Frontal cortex (tissue), 3 donors: ENCODE measurements at regions not wholly inside any gene's neighbourhood (a gene's known extent, or its start where the extent isn't known, plus 50 kb on each side); places are given as distances from the start of the nearest gene placed in this dataset.

Experiments used
- DNase-seq, 2 donors: peaks; one replicate each; pipeline ENCODE4 v3.0.0; 2012; ENCODE audit warnings: low spot score in 2 of 2
- FAIRE-seq: peaks from 2 replicates; lab custom pipeline; 2012; peaks lifted over from hg19 to GRCh38; lab: Jason Lieb, UNC
- donor health status: control.
- donor health status: control.
- donor health status: control.

DNA sequence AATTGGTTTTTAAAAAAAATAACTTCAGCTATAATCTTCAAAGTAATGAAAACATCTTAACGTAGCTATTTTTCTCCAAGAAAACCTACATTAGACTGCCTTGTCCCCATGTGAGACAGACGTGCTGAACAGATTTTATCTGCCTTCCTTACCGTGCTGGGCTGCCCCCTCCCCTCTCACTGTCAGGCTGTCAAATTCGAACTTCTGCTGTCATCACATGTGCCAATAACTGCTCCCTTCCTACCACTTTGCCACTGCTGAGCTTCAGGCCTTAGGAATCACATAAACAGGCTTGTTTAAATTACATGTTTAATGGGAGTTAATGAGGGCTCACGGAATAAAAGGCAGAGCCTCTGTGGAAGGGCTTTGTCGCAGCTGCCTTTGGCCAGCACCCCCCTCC is 77.0 kb upstream of the NHSL1 start:
- FAIRE-seq (no peak), DNase-seq (no peak)

DNA sequence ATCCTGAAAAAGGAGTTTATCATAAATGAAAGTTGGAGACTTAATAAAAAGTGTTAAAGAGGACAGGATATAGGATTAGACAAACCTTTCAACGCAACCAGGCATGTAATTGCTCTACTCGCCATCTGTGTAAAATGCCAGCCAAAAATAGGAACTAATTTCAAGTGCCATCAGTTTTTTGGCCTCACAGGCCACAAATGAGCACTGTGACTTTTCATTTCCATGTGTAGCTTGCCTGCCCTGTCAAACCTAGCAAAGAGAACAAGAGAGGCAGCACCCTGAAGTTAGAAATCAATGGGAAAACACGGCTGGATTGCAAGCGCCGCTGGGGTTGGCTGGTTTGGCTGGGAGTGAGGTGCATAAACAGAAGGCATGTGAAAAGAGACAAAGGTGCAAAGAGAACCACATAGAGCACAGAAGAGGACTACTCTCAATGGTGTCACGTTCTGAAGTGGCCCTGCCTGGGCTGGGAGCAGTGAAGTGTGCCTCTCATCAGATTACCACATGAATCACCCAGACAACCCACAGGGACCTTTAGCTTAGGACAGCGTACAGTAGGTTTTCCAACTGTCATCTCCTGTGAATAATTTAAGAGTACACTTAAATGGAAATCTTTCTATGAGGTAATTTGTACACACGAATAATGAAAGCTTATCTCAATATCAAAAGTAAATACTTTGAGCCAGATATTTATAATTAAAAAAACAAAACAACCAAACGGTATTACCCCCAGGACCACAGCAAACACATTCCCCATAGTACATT is 78.0 kb upstream of the NHSL1 start:
- DNase-seq (no peak), FAIRE-seq (no peak)

DNA sequence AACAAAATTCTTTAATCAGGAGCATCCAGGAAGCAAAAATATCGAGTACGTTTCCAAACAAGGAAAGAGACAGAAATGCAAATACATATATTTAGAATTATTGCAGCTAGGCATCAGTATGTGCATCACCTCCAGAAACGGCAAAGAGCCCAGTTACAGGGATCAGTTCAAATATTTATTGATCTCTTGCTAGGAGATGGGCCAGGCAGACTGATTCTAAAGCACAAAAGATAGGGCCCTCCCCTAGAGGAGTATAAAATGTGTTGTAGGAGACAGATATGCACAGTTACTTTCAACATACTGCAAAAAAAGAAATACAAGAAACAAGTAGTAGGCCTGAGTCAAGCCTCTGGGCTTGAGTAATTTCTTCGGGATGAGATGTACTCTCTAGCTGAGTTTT is 80.7 kb upstream of the NHSL1 start:
- no peak for FAIRE-seq

DNA sequence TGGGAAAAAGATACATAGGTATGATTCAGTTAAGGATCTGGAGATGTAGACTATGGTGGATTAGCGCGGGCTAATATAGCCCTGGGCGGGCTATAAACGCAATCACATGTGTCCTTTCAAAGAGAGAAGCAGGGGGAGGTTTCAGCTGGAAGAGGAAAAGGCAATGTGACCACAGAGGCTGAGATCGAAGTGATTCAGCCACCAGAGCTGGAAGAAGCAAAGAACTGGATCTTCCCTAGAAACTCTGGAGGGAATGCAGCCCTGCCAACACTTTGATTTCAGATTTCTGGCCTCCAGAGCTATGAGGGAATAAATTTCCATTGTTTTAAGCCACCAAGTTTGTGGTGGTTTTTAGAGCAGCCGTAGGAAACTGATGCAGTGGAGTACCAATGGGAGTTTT is 81.5 kb upstream of the NHSL1 start:
- no peak for DNase-seq
- FAIRE-seq: no peak

More for the DNA sequence above, 80.7 kb upstream of the NHSL1 start:
- DNase-seq: no peak

DNA sequence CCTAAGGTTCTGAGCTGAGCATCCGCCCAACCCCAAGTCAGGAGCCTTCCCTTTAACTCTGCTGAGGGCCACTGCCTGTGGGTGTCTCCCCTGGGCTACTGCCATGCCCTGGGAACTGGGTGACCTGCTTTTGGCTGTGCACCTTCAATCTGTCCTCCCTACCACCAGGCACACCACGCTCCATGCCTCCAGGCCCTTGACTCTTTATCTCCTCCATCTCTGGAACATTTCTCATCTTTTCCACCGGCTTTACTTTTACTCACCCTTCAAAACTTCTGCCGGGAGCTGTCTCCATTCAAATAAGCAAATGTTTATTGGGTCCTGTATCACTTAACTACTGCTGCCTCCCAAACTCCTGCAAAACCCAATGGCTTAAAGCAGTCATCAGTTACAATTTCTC is 83.3 kb upstream of the NHSL1 start:
- DNase-seq (no peak), FAIRE-seq (no peak)

DNA sequence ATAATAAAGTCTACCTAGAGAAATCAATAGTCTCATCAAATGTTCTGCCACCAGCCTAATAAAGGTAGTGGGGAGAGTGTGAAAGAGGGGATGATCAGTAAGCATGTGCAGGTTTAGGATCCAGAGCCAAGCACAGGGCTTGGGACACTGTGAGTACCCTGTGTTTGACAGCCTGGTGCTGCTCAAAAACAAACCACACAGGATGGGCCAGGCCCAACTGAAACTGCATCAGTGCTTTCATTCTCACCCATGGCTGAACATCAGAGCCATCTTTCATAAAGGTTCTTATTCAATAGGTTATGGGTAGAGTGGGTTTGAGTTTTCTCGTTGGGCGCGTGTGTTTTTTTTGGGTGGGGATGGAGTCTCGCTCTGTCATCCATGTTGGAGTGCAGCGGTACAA is 87.3 kb upstream of the NHSL1 start:
- DNase-seq (no peak), FAIRE-seq (no peak)

DNA sequence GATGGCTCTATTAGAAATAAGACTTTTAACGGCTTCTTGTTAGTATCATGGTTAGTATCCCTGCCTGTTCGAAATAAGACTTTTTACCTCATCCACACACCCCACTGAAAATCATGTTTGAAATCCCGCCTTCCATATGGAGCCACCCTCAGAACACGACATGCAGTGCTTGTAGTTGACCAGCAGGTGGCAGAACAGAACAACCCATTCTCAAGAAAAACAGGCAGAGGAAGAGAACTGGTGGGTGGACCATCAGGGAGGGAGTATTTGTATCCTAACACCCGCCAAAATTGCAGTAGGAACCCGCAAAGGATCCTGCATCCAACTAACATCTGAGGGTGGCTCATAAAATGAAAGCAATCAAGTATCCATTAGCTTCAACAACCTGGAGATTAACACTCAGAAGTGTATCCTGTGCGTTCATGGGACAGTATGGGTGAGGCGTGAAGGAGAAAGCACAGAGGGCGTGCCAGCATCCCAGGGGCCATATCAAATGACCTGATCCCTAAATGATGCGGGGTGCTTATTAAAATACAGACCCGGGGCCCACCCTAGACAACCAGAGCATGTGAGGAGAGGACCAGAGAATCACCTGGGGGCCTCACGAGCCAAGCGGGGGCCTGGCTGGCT is 89.6 kb upstream of the NHSL1 start:
- DNase-seq: peak; percentile 37 to 69
- FAIRE-seq: no peak

DNA sequence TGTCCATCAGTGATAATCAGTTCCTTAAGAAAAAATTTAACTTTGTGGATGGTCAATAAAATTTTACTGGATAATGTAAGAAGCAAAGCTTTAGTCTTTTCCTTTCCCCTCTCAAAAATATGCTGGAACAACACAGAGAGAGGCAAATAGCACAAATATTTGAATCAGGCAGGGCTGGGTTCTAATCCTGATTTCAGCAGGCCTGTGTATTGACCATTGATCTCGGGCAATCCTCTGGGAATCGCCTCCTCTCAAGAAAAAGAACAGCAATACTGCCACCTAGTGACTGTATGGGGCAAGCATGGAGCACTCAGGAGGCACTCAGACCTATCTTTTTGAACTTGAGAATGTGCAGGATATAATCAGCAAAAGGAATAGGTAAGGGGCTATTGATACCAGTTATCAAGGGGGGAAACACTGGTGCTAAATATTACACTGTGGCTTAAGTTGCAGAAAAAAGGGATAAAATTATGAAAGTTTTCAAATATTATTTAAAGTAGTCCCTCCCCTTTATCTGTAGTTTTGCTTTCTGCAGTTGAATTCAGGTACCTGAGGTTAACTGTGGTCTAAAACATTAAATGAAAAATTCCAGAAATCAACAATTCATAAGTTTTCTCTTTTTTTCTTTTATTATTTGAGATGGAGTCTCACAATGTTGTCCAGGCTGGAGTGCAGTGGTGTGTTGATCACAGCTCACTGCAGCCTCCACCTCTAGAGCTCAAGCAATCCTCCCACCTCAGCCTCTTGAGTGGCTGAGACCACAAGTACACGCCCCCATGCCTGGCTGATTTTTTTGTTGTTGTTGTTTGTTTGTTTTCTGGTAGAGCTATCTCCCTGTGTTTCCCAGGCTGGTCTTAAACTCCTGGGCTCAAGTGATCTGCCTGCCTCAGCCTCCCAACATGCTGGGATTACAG is 91.8 kb upstream of the NHSL1 start:
- FAIRE-seq: no peak
- peak; percentile 21 to 54 for DNase-seq

DNA sequence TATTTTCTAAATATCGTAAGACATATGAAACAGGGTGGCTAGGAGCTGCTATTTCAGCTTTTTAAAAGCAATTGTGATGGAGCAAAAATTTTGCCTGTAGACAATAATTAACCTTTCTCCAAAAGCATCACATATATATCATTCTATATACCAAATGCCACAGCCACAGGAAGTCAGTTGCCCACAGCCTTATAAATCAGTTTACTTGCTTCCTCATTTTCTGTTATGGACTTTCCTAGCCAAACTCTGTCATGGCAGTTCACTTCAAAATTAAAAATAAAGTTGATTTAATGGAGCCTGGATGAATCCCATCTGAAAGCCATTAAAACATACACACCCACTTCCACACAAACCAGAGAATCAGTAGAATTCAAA is 93.4 kb upstream of the NHSL1 start:
- DNase-seq (no peak), FAIRE-seq (no peak)

DNA sequence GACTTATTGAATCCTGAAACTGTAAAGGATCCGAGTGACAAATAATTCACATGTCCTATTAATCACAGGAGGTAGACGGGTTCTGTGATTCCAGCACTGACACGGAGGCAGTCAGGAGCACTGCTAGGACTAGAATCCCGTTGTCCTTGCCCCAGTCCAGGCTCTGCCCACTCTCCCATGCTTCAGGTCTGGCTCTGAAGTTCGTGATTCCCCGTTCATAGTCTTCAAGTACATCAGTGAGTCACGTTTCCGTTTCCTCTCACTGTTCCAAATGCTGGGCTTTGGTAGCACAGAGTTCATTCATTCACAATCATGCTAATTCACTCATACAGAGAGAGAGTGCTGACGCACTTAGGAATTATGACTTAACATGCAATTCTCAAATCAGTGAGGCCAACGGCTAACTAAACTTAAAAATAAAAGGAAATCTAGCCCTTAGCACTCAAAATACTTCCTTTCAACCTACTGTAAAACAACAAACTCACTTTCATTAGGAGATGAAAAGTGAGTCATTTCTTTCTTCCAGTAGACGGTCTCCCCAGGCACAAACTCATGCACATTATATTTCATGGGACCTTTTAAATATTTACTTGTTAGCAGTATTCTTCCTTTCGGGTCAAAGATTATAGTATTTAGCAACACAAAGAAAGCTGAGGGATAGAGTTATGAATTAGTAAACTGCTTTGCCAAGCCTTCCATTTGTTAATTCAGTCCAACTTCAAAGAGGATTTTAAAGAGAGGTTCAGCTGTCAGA is 94.0 kb upstream of the NHSL1 start:
- peak in 1 of 2 donors; percentile 45 for DNase-seq
- FAIRE-seq: no peak

DNA sequence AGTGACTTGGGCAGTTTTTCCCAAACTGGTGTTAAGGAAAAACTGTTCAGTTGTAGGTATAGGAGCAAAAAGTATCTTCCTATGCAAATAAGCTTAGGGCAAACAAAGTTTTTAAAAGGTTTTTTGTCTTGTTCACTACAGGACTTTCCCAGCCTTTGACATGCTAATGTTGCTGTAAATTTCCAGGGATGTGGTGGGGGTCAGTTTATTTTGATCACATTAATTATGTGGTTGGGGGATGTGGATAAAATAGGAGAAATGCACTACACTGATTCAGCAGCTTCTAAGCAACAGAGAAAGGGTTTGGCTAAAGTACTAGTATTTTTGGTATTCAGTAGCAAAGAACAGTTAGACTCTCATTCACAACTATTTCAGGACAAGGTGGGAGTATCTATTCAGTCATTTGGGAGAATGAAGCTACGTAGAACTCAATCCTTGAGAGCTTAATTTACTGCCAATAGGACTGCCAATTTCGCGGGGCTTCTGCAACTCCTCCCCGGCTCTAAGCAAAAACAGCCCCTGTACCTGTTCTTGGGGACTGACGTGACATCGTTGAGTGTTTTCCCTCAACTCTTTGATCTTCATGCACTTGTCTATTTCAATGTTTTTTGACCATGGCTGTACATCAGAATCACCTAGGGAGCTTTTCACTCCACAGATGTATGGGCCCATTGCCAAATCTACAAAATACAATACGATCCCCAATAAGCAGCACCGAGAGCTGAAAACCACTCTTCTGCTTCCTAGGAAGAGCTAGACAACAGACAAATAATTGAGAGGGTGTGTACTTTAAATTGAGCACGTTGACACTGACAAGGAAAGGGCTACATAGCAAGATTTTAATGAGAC is 94.8 kb upstream of the NHSL1 start:
- FAIRE-seq (no peak), DNase-seq (no peak)

DNA sequence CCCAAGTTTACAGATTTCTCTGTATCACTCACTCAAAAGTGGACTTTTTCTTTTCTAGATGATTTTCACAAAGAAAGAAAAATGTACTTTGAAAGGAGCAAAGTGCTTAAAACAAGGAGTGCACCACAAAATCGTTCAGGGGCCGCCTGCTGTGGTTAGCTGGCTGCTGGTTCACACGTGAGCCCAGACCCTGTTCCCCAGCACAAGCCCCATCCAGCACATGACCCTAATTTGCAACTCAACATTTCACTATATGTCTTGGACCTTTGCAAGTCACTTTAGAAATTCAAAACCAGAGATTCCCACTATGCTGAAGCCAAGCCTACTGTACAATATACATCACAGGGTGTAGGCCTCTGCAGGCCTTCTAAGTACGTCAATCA is 95.5 kb upstream of the NHSL1 start:
- DNase-seq (no peak), FAIRE-seq (no peak)

DNA sequence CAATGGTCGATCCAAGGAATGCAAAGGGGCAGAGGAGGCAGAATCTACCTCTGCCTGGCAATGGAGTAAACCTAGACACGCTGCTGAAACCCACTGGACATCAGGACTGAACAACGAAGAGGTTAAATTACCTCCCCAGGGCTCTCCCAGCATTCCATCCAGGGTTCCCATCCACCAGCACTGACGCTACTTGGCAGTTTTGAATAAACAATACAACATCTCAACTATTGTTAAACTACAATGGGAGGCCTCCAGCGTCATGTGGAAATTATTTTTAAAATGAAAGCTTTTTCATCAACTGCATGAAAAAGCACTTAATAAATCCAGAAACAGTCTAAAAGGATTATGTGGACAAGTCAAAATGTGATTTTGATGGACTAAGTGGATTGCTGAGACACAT is 96.8 kb upstream of the NHSL1 start:
- FAIRE-seq (no peak), DNase-seq (no peak)

DNA sequence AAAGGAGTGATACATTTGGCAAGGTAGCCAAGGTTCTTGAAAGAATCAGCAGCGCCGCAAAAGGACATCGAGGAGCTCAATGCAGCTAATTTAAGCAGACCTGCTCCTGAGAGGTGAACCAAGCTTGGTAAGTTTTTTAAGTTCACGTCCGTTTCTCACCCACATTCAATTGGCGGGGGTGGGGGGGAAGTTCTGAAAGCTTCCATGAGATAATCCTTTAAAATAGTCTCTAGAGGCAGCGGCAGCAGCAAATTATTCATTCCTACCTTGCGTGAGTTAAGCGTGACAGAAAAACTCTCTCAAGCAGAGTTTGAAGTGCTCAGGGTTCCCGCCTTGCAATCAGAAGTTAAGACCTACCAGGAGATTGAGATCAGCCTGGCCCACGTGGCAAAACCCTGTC is 97.3 kb upstream of the NHSL1 start:
- FAIRE-seq (no peak), DNase-seq (no peak)

DNA sequence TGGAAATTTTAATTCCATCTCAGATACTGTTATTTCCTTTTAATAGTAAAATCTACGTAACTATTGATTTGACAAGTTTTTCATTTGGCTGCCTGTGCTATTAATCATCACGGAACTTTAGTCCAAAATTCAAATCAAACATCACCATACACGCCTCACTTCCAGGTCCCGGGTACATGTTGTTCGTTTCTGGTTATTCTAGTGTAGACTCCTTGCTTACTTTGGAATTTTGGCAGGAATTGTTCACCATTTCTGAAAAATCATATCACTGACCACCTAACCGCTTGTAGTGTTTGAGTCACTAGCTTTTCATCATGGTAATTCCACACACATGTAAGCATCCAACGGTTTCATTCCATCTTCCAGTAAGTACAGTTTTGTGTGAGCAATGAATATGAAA is 98.0 kb upstream of the NHSL1 start:
- FAIRE-seq (no peak), DNase-seq (no peak)

DNA sequence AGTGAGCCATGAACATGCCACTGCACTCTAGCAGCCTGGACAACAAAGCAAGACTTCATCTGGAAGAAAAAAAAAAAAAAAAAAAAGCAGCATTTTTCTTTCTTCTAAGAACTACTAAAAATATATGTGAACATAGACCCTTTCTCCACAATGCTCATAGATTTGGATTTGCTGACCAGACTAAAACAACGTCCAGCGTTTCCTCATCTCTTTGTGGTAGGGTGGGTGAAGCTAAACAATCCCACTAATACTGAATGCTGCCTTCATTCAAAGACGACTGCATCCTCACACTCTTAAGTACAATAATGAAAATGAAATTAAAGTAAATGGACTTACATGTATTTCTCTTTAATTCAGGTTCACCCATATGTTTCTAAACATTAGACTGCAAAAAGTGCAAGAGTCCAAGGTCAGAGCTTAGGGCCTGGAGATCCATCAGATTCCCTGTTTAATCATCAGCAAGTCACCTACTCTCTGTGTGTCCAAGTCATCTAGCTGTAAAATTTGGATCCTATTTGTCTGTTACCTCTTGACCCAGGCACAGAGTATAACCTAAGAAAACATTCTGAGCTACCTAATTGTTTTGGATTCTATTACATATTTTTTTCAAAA is 99.4 kb upstream of the NHSL1 start:
- FAIRE-seq (no peak), DNase-seq (no peak)

DNA sequence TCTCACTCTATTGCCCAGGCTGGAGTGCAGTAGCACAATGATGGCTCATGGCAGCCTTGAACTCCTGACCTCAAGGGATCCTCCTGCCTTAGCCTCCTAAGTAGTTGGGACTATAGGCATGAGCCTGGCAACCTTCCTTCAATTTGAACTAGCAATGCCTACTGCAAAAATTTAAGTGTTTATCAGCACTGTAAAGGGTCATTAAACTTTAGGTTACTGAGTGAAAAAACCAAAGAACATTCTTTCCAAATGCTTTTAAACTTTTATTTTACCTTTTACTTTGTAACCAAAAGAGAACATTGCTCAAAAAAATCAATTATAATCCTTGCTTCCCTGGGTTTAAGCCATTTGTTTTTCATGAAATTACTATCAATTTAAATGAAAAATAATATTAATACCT is 101.0 kb upstream of the NHSL1 start:
- no peak for FAIRE-seq
- no peak for DNase-seq

DNA sequence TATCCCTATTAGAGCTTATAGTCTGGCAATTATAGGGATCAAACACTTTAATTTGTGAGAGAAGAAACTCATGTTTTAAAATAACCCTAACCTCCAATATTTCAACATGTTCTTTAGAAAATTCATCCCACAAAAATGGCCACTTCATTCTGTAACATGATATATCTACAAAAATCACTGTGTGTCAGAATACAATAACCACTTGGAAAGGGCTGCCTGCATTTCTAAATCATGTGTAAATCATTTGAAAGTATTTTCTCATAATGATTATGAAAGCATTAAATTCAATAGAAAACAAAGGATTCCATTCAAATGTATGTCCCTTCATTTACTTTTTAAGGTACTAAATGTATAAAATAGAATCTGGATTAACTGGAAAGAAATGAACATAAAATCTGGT is 101.4 kb upstream of the NHSL1 start:
- DNase-seq: no peak
- FAIRE-seq: no peak

DNA sequence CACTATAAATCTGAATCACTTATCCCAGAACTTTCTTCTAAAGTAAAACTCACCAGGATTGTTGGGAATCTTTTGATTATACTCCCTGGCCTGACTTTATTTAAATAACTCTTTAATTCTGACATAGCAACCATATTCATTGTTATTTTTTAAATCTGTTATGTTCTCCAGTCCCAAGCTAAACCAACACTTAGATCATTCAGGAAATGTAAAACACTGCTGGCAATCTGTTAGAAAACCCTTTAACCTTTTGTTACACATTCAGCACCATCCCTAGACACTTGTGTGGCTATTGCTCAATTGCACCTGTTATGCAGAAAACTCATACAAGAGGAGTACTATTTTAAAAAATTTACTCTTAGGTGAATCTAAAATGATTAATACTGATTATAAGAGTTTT is 101.8 kb upstream of the NHSL1 start:
- no peak for FAIRE-seq
- DNase-seq: no peak
